ENCODE measurements at regions not wholly inside any gene's neighbourhood (a gene's known extent, or its start where the extent isn't known, plus 50 kb on each side); places are given as distances from the start of the nearest gene placed in this dataset.

DNA sequence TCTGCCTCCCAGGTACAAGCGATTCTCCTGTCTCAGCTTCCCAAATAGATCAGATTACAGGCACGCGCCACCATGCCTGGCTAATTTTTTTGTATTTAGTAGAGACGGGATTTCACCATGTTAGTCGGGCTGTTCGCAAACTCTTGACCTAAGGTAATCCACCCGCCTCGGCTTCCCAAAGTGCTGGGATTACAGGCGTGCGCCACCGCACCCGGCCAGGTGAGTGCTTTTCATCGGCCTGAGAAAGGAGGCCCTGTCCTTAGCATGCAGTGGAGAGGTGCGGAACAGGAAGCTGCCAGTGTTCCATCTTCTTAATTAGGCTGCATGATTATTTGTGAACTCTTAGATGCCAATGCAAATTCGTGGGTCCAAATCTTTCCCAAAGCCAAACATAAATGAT lies 125.7 kb upstream of the THSD7B start:
- no peak for TF ChIP-seq SIN3A (IDR thresholded peaks at IDR 0.05; ENCODE audit: borderline replicate concordance, insufficient read depth, low read length)
- TF ChIP-seq, protein P1, sequence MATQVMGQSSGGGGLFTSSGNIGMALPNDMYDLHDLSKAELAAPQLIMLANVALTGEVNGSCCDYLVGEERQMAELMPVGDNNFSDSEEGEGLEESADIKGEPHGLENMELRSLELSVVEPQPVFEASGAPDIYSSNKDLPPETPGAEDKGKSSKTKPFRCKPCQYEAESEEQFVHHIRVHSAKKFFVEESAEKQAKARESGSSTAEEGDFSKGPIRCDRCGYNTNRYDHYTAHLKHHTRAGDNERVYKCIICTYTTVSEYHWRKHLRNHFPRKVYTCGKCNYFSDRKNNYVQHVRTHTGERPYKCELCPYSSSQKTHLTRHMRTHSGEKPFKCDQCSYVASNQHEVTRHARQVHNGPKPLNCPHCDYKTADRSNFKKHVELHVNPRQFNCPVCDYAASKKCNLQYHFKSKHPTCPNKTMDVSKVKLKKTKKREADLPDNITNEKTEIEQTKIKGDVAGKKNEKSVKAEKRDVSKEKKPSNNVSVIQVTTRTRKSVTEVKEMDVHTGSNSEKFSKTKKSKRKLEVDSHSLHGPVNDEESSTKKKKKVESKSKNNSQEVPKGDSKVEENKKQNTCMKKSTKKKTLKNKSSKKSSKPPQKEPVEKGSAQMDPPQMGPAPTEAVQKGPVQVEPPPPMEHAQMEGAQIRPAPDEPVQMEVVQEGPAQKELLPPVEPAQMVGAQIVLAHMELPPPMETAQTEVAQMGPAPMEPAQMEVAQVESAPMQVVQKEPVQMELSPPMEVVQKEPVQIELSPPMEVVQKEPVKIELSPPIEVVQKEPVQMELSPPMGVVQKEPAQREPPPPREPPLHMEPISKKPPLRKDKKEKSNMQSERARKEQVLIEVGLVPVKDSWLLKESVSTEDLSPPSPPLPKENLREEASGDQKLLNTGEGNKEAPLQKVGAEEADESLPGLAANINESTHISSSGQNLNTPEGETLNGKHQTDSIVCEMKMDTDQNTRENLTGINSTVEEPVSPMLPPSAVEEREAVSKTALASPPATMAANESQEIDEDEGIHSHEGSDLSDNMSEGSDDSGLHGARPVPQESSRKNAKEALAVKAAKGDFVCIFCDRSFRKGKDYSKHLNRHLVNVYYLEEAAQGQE (IDR thresholded peaks at IDR 0.05; ENCODE audit: insufficient read depth in 1 of 2, low read depth in 2 of 2, low read length in 2 of 2) = no peak
